CD8-positive, alpha-beta memory T cell (primary cell): ENCODE measurements at regions not wholly inside any gene's neighbourhood (a gene's known extent, or its start where the extent isn't known, plus 50 kb on each side); places are given as distances from the start of the nearest gene placed in this dataset.

Source experiments
- CTCF ChIA-PET: fragments of 350-600 bp; sonication (Branson Sonifier 250); formaldehyde crosslinking; loops from one replicate; lab custom pipeline; 2021; ENCODE audit warnings: antibody characterized with exemption; lab: Charles Lee
- POLR2A ChIA-PET: fragments of 350-600 bp; sonication (Branson Sonifier 250); formaldehyde crosslinking; loops from one replicate; lab custom pipeline; 2021; ENCODE audit warnings: antibody characterized with exemption; lab: Charles Lee
- DNase-seq, 5 donors: peaks; one replicate each; pipeline versions ENCODE4 v3.0.0 to v3.0.0-alpha.2; 2020 to 2022; ENCODE audit warnings: mixed read lengths in 1 of 5
- H3K27ac ChIP-seq: one replicate; pipeline ENCODE4 v1.7.0; 2013; ENCODE audit warnings: low read depth, mild to moderate bottlenecking, low read length, moderate library complexity
- H3K27me3 ChIP-seq: 2 replicates; pipeline ENCODE4 v1.7.0; 2013; ENCODE audit warnings: low read length, mild to moderate bottlenecking; ENCODE audit not compliant: insufficient read depth, poor library complexity, severe bottlenecking
- H3K36me3 ChIP-seq: 2 replicates; pipeline ENCODE4 v1.7.0; 2013; ENCODE audit warnings: mild to moderate bottlenecking, low read length, moderate library complexity; ENCODE audit not compliant: insufficient read depth
- H3K4me1 ChIP-seq: 2 replicates; pipeline ENCODE4 v1.7.0; 2013; ENCODE audit warnings: mild to moderate bottlenecking, low read length, moderate library complexity; ENCODE audit not compliant: insufficient read depth
- H3K4me3 ChIP-seq: 2 replicates; pipeline ENCODE4 v1.7.0; 2013; ENCODE audit warnings: mild to moderate bottlenecking, low read length
- H3K9me3 ChIP-seq: 2 replicates; pipeline ENCODE4 v1.7.0; 2013; ENCODE audit warnings: mild to moderate bottlenecking, low read length
- H3K27ac Mint-ChIP-seq, 8 donors: one replicate each; pipeline ENCODE4 v1.8.0; 2020 to 2021; ENCODE audit warnings: mixed read lengths in 8 of 8, mild to moderate bottlenecking in 6 of 8, inconsistent platforms in 3 of 8, moderate library complexity in 3 of 8
- H3K27me3 Mint-ChIP-seq, 2 donors: one replicate each; pipeline ENCODE4 v1.8.0; 2020 to 2021; ENCODE audit warnings: mixed read lengths in 2 of 2, mild to moderate bottlenecking in 1 of 2, moderate library complexity in 1 of 2
- H3K36me3 Mint-ChIP-seq, 3 donors: one replicate each; pipeline ENCODE4 v1.8.0; 2020 to 2021; ENCODE audit warnings: mixed read lengths in 3 of 3, inconsistent platforms in 1 of 3, mild to moderate bottlenecking in 1 of 3
- H3K4me1 Mint-ChIP-seq, 3 donors: one replicate each; pipeline ENCODE4 v1.8.0; 2020 to 2021; ENCODE audit warnings: mixed read lengths in 3 of 3, inconsistent platforms in 1 of 3, mild to moderate bottlenecking in 1 of 3
- H3K4me3 Mint-ChIP-seq, 7 donors: one replicate each; pipeline ENCODE4 v1.8.0; 2020 to 2021; ENCODE audit warnings: mixed read lengths in 7 of 7, mild to moderate bottlenecking in 6 of 7, moderate library complexity in 4 of 7, inconsistent platforms in 2 of 7
- H3K9me3 Mint-ChIP-seq, 5 donors: one replicate each; pipeline ENCODE4 v1.8.0; 2020 to 2022; ENCODE audit warnings: mixed read lengths in 5 of 5, mild to moderate bottlenecking in 3 of 5, moderate library complexity in 2 of 5, inconsistent platforms in 1 of 5

DNA sequence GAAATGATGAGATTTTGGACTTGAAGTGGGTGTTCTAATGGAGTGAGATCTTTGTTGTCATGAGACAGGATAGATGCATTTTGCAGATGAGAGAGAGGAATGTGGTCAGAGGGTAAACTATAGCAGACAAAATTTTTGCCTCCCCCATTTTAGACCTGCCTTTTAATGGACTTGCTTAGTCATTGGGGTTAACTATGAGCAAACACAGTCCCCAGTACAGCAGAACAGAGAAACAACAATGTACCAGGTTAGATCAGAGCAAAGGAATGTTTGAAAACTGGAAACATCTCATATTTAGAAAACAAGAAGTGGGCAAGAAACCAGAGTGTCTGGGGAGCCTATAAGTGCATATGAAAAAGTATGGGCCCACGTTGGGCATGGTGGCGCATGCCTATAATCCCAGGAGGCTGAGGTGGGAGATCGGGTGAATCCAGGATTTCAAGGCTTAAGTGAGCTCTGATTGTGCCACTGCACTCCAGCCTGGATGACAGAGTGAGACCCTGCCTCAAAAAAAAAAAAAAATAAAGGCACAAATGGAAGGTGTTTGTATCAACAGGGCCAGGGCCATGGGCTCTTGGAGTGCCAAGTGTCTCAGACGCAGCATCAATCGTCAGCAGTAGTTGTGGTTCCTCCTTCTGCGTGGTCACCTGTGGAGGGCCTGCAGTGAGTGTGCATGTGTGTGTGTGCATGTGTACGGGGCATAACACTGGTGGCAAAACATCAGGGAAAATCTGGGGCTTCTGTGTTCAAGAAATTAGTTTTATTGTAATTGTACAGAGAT is 214.4 kb upstream of the S1PR3 start:
- H3K27me3 Mint-ChIP-seq: peaks cover 0 to 25% of the 10 kb centered on the region in 2 donors
- H3K9me3 Mint-ChIP-seq: peaks cover 0 to 2% (median 0%) of the 10 kb centered on the region in 5 donors
- Histone ChIP-seq H3K9me3 (no peaks in the 10 kb centered on the region), H3K27ac (no peak overlapping the region), H3K4me1 (no peaks in the 10 kb centered on the region), H3K36me3 (no peaks in the 10 kb centered on the region), H3K4me3 (no peak overlapping the region), H3K27me3 (no peaks in the 10 kb centered on the region)
- no peaks in the 10 kb centered on the region for H3K36me3 Mint-ChIP-seq
- H3K27ac Mint-ChIP-seq: no peak overlapping the region
- peaks cover 0 to 4% (median 0%) of the 10 kb centered on the region in 3 donors for H3K4me1 Mint-ChIP-seq
- H3K4me3 Mint-ChIP-seq: no peak overlapping the region
- ChIA-PET POLR2A (no interaction called here), CTCF (no interaction called here)
- DNase-seq: no peak

DNA sequence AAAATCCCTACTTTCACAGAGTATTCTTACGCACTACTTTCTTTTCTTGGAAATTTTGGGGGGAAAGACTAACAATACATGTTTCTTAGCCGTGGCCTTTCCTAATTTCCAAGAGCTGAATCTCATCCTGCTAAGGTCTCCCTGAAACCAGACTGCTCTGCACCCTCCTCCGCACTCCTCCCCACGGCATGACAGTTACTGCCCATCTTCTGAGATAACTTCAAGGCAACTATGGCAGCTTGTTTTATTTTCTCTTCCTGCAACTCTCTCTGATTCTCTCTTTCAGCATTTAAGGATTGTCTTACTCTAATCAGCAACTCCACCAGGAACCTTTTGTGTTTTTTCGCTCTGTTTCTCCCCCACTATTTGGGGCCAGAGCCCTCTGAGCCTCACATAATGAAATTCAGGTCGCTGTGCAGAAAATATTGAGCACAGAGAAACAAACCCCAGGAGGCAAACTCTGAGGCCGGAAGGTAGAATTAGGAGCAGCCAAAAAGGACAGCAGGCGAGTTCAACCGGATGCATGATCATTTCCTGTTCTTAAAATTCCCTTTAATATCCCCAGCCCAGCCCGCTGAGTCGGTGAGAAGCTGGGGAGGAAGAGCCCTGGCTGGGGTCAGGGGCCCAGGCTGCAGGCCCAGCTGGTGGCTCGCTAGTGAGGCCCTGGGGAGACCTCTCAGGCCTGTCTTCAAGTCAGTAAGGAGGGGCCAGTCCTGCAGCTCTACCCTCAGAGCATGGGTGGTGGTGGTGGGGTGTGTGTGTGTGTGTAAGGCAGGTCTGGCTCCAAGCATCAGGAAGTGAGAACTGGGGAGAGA is 213.6 kb upstream of the S1PR3 start:
- H3K4me3 Mint-ChIP-seq: no peak overlapping the region
- POLR2A ChIA-PET: no interaction called here
- Histone ChIP-seq H3K27ac (no peak overlapping the region), H3K4me3 (no peak overlapping the region), H3K27me3 (no peaks in the 10 kb centered on the region), H3K36me3 (no peaks in the 10 kb centered on the region), H3K4me1 (no peaks in the 10 kb centered on the region), H3K9me3 (no peaks in the 10 kb centered on the region)
- H3K4me1 Mint-ChIP-seq: peaks cover 0 to 4% (median 0%) of the 10 kb centered on the region in 3 donors
- CTCF ChIA-PET: no interaction called here
- no peak for DNase-seq
- peaks cover 0 to 23% of the 10 kb centered on the region in 2 donors for H3K27me3 Mint-ChIP-seq
- peaks cover 0 to 2% (median 0%) of the 10 kb centered on the region in 5 donors for H3K9me3 Mint-ChIP-seq
- no peak overlapping the region for H3K27ac Mint-ChIP-seq
- no peaks in the 10 kb centered on the region for H3K36me3 Mint-ChIP-seq

DNA sequence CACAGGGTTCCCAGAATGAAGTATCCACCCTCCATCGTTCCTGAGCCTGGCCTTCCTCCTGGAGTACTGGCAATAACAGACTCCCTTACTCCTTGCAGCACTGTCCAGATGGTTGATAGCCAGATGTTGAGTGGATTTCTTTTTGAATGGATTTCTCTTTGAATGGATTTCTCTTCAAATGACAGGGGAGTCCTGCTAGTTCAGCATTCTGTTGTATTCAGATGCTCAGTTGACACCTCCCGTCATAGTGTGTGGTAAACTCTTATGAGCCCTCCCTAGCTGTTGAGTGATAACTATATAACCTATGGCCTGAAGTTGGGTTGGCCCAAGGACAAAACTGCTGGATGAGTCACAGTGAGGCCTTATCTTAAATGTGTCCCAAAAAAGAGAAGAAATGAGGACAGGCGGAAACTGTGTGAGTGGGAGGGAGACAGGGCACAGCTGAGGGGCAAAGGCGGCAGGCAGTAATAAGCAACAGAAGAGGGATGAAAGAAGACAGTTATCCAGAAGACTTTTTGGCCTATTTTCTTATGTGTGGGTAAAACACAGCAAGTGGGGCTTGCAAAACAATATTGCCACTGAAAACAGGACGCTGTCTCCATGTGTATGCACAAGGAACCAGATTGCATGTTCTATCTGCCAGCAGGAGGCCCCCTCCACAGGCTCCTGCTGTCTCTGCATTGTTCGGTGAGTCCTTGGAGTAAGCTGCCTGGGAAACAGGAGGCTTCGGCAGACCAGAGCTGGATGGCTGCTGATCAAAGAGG is 209.5 kb upstream of the S1PR3 start:
- ChIA-PET POLR2A (no interaction called here), CTCF (no interaction called here)
- DNase-seq: no peak
- Mint-ChIP-seq H3K9me3 (no peaks in the 10 kb centered on the region), H3K4me3 (no peak overlapping the region), H3K27me3 (peaks cover 3 to 12% of the 10 kb centered on the region in 2 donors), H3K27ac (no peak overlapping the region), H3K4me1 (peaks cover 0 to 4% (median 0%) of the 10 kb centered on the region in 3 donors), H3K36me3 (no peaks in the 10 kb centered on the region)
- Histone ChIP-seq H3K9me3 (no peaks in the 10 kb centered on the region), H3K4me1 (no peaks in the 10 kb centered on the region), H3K36me3 (no peaks in the 10 kb centered on the region), H3K27ac (no peak overlapping the region), H3K4me3 (no peak overlapping the region), H3K27me3 (no peaks in the 10 kb centered on the region)

DNA sequence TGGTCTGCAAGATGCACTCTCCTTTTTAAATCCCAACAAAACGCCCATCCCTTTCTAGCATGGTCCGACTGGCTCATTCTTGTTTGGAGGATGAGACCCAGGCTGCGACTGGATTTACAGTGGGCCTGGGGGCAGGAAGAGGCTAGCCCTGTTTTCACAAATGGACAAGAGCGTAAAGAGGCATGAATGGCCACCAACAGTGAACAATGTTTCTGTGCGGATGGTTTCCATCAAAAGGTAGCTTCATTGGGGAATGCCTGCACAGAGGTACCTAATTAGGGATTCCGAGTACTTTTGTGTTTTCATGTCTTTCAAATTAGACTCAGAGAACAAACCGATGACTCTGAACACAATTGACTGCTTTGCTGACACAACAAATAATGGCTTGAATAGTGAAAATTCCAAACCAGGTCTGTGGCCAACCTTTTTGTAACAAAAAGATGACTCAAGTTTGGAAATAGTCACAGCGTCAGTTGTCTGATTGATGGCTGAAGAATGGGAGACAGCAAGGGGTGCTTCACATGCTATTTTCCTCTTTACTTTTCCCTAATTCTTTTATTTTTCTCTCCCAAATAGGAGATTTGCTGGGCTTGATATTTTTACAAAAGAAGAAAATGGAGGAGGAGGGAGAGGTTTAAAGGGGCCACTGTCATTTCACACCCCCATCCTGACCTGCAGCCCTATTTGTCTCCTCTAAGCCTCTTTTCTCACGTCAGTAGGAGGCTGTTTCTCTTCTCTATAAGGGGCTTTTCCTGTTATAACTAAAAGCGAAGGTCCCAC is 208.1 kb upstream of the S1PR3 start:
- Mint-ChIP-seq H3K27ac (no peak overlapping the region), H3K36me3 (no peaks in the 10 kb centered on the region), H3K9me3 (no peaks in the 10 kb centered on the region), H3K4me1 (no peaks in the 10 kb centered on the region), H3K4me3 (no peak overlapping the region), H3K27me3 (peaks cover 3 to 19% of the 10 kb centered on the region in 2 donors)
- no peak for DNase-seq
- H3K36me3 ChIP-seq: no peaks in the 10 kb centered on the region
- no peaks in the 10 kb centered on the region for H3K27me3 ChIP-seq
- H3K4me3 ChIP-seq: no peak overlapping the region
- no peaks in the 10 kb centered on the region for H3K4me1 ChIP-seq
- POLR2A ChIA-PET: no interaction called here
- no peaks in the 10 kb centered on the region for H3K9me3 ChIP-seq
- H3K27ac ChIP-seq: no peak overlapping the region
- CTCF ChIA-PET: no interaction called here

DNA sequence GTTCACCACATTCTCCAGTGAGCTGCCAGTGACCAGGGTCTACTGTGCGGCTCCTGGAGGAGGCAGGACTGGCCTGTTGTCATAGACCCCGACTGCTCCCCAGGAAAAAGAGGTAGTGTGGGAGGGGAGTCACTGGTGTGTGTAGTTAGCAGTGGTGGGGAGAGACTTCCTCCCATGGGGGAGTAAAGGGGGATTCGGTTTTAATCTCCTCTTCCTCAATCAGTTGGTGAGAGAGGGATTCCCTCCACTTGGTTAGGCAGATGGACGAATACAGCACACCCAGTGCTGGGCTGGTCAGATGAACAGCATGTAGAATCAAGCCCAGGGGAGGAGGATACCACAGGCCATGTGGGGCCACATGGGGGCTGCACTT is 207.6 kb upstream of the S1PR3 start:
- Histone ChIP-seq H3K4me3 (no peak overlapping the region), H3K27ac (no peak overlapping the region), H3K27me3 (no peaks in the 10 kb centered on the region), H3K9me3 (no peaks in the 10 kb centered on the region), H3K36me3 (no peaks in the 10 kb centered on the region), H3K4me1 (no peaks in the 10 kb centered on the region)
- Mint-ChIP-seq H3K27ac (no peak overlapping the region), H3K4me1 (no peaks in the 10 kb centered on the region), H3K36me3 (no peaks in the 10 kb centered on the region), H3K4me3 (no peak overlapping the region), H3K27me3 (peaks cover 3 to 24% of the 10 kb centered on the region in 2 donors), H3K9me3 (peaks cover 0 to 2% (median 0%) of the 10 kb centered on the region in 5 donors)
- no peak for DNase-seq
- CTCF ChIA-PET: no interaction called here
- POLR2A ChIA-PET: no interaction called here

DNA sequence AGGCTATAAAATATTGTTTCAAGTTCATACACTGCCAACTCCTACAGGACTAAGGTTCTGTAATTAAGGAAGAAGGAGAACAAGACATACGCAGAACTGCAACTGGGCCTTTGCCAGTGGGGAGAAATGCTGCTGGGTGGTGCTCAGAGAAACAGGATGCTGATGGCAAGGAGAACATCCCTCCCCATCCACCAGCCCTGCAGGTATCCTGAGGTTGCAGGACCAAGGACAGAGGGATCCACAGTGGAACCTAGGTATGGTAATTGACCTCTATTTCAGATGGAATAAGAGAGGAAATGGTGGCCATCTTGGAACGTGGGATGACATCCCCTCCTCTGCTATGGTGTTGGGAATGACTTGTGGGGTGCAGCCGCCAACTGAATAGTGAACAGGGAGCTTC is 206.3 kb upstream of the S1PR3 start:
- H3K27ac ChIP-seq: no peak overlapping the region
- no peak overlapping the region for H3K4me3 ChIP-seq
- H3K4me1 ChIP-seq: no peaks in the 10 kb centered on the region
- no peaks in the 10 kb centered on the region for H3K36me3 ChIP-seq
- DNase-seq: no peak
- Mint-ChIP-seq H3K27ac (no peak overlapping the region), H3K4me3 (no peak overlapping the region), H3K4me1 (no peaks in the 10 kb centered on the region), H3K27me3 (peaks cover 3 to 21% of the 10 kb centered on the region in 2 donors), H3K9me3 (peaks cover 0 to 2% (median 0%) of the 10 kb centered on the region in 5 donors), H3K36me3 (no peaks in the 10 kb centered on the region)
- CTCF ChIA-PET: no interaction called here
- POLR2A ChIA-PET: no interaction called here
- H3K27me3 ChIP-seq: no peaks in the 10 kb centered on the region
- H3K9me3 ChIP-seq: no peaks in the 10 kb centered on the region

DNA sequence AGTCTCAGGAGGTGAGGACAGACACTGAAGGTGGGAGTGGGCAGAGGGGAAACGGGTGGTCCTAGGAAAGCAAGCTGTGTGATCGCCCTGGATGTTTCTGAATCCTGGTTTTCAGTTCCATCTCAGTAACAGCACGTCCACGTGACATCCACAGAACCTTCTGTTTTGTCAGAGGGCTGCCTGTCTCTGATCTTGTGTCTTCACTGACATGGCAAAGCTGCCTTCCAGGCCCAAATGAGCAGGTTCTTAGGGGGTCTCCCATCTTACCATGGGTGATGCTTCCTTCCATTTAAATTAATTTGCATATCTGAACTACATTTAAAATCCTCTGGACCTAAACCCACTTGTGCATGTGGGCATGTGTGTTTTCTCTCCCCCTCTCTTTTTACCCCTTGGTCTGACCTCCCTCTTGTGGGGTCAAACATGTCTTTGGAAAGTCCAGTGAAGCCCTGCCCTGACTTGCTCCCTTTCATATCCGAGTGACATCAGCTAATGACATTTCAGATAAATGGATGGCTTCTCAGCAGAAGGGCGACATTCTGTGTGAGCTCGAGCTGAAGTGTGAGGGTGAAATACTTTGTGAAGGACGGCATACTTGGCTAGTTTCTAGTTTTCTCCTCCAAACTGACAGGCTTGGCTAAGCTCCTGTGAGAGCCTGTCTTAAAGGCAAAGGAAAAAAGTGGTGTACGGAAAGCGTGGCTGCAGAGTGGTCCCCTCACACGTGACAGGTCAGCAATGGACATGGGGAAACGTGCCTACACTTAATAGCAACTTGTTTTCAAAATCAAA is 204.8 kb upstream of the S1PR3 start:
- no peak overlapping the region for H3K27ac ChIP-seq
- DNase-seq: no peak
- POLR2A ChIA-PET: no interaction called here
- H3K4me3 Mint-ChIP-seq: no peak overlapping the region
- H3K36me3 ChIP-seq: no peaks in the 10 kb centered on the region
- H3K9me3 ChIP-seq: no peaks in the 10 kb centered on the region
- no peaks in the 10 kb centered on the region for H3K36me3 Mint-ChIP-seq
- H3K4me1 Mint-ChIP-seq: no peaks in the 10 kb centered on the region
- no peaks in the 10 kb centered on the region for H3K27me3 ChIP-seq
- H3K9me3 Mint-ChIP-seq: peaks cover 0 to 2% (median 0%) of the 10 kb centered on the region in 5 donors
- CTCF ChIA-PET: no interaction called here
- H3K4me3 ChIP-seq: no peak overlapping the region
- no peaks in the 10 kb centered on the region for H3K4me1 ChIP-seq
- peaks cover 3 to 21% of the 10 kb centered on the region in 2 donors for H3K27me3 Mint-ChIP-seq
- no peak overlapping the region for H3K27ac Mint-ChIP-seq
